Liver (tissue), 8 donors: ENCODE measurements at regions not wholly inside any gene's neighbourhood (a gene's known extent, or its start where the extent isn't known, plus 50 kb on each side); places are given as distances from the start of the nearest gene placed in this dataset.

Experiments used
- DNase-seq: peaks from one replicate; pipeline ENCODE4 v3.0.0-alpha.2; 2017; ENCODE audit warnings: low spot score
- H3K27ac ChIP-seq, 2 donors: one replicate each; pipeline ENCODE4 v1.7.0; 2013; ENCODE audit warnings: inconsistent platforms in 2 of 2, low read length in 2 of 2, control low read depth in 1 of 2, low read depth in 1 of 2, mild to moderate bottlenecking in 1 of 2
- H3K27me3 ChIP-seq, 4 donors: one replicate each; pipeline versions ENCODE4 v1.6.1 to v1.7.0; 2013; ENCODE audit warnings: low read length in 3 of 4, inconsistent platforms in 1 of 4, mild to moderate bottlenecking in 1 of 4, moderate library complexity in 1 of 4; ENCODE audit not compliant: control insufficient read depth in 4 of 4, insufficient read depth in 4 of 4
- H3K36me3 ChIP-seq, 4 donors: one replicate each; pipeline versions ENCODE4 v1.6.1 to v1.7.0; 2013; ENCODE audit warnings: low read length in 3 of 4, mild to moderate bottlenecking in 3 of 4, low read depth in 1 of 4, moderate library complexity in 1 of 4; ENCODE audit not compliant: control insufficient read depth in 4 of 4, insufficient read depth in 3 of 4
- H3K4me1 ChIP-seq, 4 donors: one replicate each; pipeline versions ENCODE4 v1.6.1 to v1.7.0; 2013; ENCODE audit warnings: low read length in 3 of 4, mild to moderate bottlenecking in 3 of 4, moderate library complexity in 1 of 4; ENCODE audit not compliant: control insufficient read depth in 4 of 4, insufficient read depth in 4 of 4
- H3K4me3 ChIP-seq, 3 donors: one replicate each; pipeline versions ENCODE4 v1.6.1 to v1.7.0; 2013; ENCODE audit warnings: low read length in 3 of 3, control low read depth in 1 of 3, low read depth in 1 of 3, mild to moderate bottlenecking in 1 of 3
- H3K9ac ChIP-seq, 2 donors: one replicate each; pipeline ENCODE4 v1.7.0; 2013; ENCODE audit warnings: low read length in 2 of 2, mild to moderate bottlenecking in 2 of 2, moderate library complexity in 2 of 2, control low read depth in 1 of 2, low read depth in 1 of 2
- H3K9me3 ChIP-seq, 4 donors: one replicate each; pipeline versions ENCODE4 v1.6.1 to v1.7.0; 2013; ENCODE audit warnings: low read length in 3 of 4; ENCODE audit not compliant: control insufficient read depth in 4 of 4
- EGR1 ChIP-seq, 2 donors: IDR thresholded peaks; 2 replicates each; pipeline ENCODE4 v1.6.1; 2016 to 2018; ENCODE audit warnings: antibody characterized with exemption in 2 of 2, low read depth in 2 of 2
- FOXA1 ChIP-seq: IDR thresholded peaks from 2 replicates; pipeline ENCODE4 v1.6.1; 2016; ENCODE audit warnings: antibody characterized with exemption
- FOXA2 ChIP-seq: IDR thresholded peaks from 2 replicates; pipeline ENCODE4 v1.6.1; 2016; ENCODE audit warnings: antibody characterized with exemption
- GABPA ChIP-seq, 2 donors: IDR thresholded peaks in 1 of 2; conservative IDR thresholded peaks in 1 of 2; 2 replicates each; pipeline ENCODE4 v1.6.1; 2016; ENCODE audit warnings: antibody characterized with exemption in 2 of 2, mild to moderate bottlenecking in 1 of 2, moderate library complexity in 1 of 2
- HNF4A ChIP-seq, 2 donors: conservative IDR thresholded peaks; 2 replicates each; pipeline ENCODE4 v1.6.1; 2016; ENCODE audit warnings: antibody characterized with exemption in 2 of 2, mild to moderate bottlenecking in 2 of 2
- HNF4G ChIP-seq: IDR thresholded peaks from 2 replicates; pipeline ENCODE4 v1.6.1; 2016; ENCODE audit warnings: antibody characterized with exemption
- JUND ChIP-seq, 2 donors: IDR thresholded peaks; 2 replicates each; pipeline ENCODE4 v1.6.1; 2016; ENCODE audit warnings: antibody characterized with exemption in 2 of 2
- NR2F2 ChIP-seq: IDR thresholded peaks from 2 replicates; pipeline ENCODE4 v1.6.1; 2016; ENCODE audit warnings: antibody characterized with exemption
- RAD21 ChIP-seq, 2 donors: IDR thresholded peaks; 2 replicates each; pipeline ENCODE4 v1.6.1; 2016; ENCODE audit warnings: antibody characterized with exemption in 2 of 2, mild to moderate bottlenecking in 2 of 2
- RXRA ChIP-seq, 2 donors: IDR thresholded peaks; 2 replicates each; pipeline ENCODE4 v1.6.1; 2017 to 2018; ENCODE audit warnings: antibody characterized with exemption in 2 of 2, mild to moderate bottlenecking in 1 of 2
- SP1 ChIP-seq: IDR thresholded peaks from 2 replicates; pipeline ENCODE4 v1.6.1; 2018; ENCODE audit warnings: antibody characterized with exemption, mild to moderate bottlenecking
- TAF1 ChIP-seq: conservative IDR thresholded peaks from 2 replicates; pipeline ENCODE4 v1.6.1; 2016; ENCODE audit warnings: antibody characterized with exemption, mild to moderate bottlenecking
- YY1 ChIP-seq: IDR thresholded peaks from 2 replicates; pipeline ENCODE4 v1.6.1; 2016; ENCODE audit warnings: antibody characterized with exemption, mild to moderate bottlenecking
- ZBTB33 ChIP-seq: IDR thresholded peaks from 2 replicates; pipeline ENCODE4 v1.6.1; 2016; ENCODE audit warnings: antibody characterized with exemption
- WGBS: extraction: QIAGEN DNeasy Blood & Tissue Kit; methylation state at CpG from one replicate; pipeline ENCODE4 v1.1.7; 2013; 5-methylcytosine and 5-hydroxymethylcytosine counted together
- TF ChIP-seq, protein P1 (sequence below): IDR thresholded peaks from 2 replicates; pipeline ENCODE4 v1.6.1; 2016; ENCODE audit warnings: antibody characterized with exemption
- TF ChIP-seq, protein P2 (sequence below): IDR thresholded peaks from 2 replicates; pipeline ENCODE4 v1.6.1; 2016; ENCODE audit warnings: antibody characterized with exemption, mild to moderate bottlenecking
- TF ChIP-seq, protein P3 (sequence below): fragments of 150-350 bp; IDR thresholded peaks from 2 replicates; pipeline ENCODE4 v1.5.1; 2017; ENCODE audit warnings: improper control_type of control experiment, low read depth, low read length; ENCODE audit not compliant: missing input control
- TF ChIP-seq, protein P4 (sequence below): IDR thresholded peaks from 2 replicates; pipeline ENCODE4 v1.6.1; 2016; ENCODE audit warnings: antibody characterized with exemption
- donor health status: healthy.
- donor health status: healthy.
- donor health status: healthy.
- donor health status: healthy.
- donor health status: healthy.

GRCh38 chr20:17866234-17867001, 102.2 kb downstream of the SNX5 start:
- no peak for DNase-seq
- no peaks in the 10 kb centered on the region for H3K9me3 ChIP-seq
- no peaks in the 10 kb centered on the region for H3K36me3 ChIP-seq
- 92% methylated on average over 7 of the region's 7 CpGs for WGBS
- TF ChIP-seq RAD21 (IDR thresholded peaks at IDR 0.05) (no peak), FOXA1 (no peak), NR2F2 (no peak)
- H3K4me3 ChIP-seq: no peak overlapping the region
- no peak overlapping the region for H3K9ac ChIP-seq
- no peak overlapping the region for H3K27ac ChIP-seq
- peaks cover 10 to 33% (median 26%) of the 10 kb centered on the region in 4 donors for H3K4me1 ChIP-seq
- H3K27me3 ChIP-seq: no peaks in the 10 kb centered on the region

- TF ChIP-seq TAF1 (no peak), RAD21 (IDR thresholded peaks at IDR 0.05) (peak; percentile 66 to 81), EGR1 (IDR thresholded peaks at IDR 0.05; ENCODE audit: low read depth in 2 of 2) (peak; percentile 90 to 95), FOXA1 (peak; percentile 21), ZBTB33 (peak; percentile 83), SP1 (peak; percentile 98), HNF4A (conservative IDR thresholded peaks at IDR 0.05) (peak; percentile 99 to 100), FOXA2 (no peak), YY1 (peak; percentile 75), NR2F2 (peak; percentile 98), GABPA (IDR thresholded peaks at IDR 0.05 in 1 of 2, conservative IDR thresholded peaks at IDR 0.05 in 1 of 2) (no peak), RXRA (IDR thresholded peaks at IDR 0.05) (peak; percentile 97 to 98), HNF4G (peak; percentile 100), JUND (IDR thresholded peaks at IDR 0.05) (peak; percentile 86 to 96)
- TF ChIP-seq, protein P1, sequence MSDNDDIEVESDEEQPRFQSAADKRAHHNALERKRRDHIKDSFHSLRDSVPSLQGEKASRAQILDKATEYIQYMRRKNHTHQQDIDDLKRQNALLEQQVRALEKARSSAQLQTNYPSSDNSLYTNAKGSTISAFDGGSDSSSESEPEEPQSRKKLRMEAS: peak; percentile 99
- TF ChIP-seq, protein P2, sequence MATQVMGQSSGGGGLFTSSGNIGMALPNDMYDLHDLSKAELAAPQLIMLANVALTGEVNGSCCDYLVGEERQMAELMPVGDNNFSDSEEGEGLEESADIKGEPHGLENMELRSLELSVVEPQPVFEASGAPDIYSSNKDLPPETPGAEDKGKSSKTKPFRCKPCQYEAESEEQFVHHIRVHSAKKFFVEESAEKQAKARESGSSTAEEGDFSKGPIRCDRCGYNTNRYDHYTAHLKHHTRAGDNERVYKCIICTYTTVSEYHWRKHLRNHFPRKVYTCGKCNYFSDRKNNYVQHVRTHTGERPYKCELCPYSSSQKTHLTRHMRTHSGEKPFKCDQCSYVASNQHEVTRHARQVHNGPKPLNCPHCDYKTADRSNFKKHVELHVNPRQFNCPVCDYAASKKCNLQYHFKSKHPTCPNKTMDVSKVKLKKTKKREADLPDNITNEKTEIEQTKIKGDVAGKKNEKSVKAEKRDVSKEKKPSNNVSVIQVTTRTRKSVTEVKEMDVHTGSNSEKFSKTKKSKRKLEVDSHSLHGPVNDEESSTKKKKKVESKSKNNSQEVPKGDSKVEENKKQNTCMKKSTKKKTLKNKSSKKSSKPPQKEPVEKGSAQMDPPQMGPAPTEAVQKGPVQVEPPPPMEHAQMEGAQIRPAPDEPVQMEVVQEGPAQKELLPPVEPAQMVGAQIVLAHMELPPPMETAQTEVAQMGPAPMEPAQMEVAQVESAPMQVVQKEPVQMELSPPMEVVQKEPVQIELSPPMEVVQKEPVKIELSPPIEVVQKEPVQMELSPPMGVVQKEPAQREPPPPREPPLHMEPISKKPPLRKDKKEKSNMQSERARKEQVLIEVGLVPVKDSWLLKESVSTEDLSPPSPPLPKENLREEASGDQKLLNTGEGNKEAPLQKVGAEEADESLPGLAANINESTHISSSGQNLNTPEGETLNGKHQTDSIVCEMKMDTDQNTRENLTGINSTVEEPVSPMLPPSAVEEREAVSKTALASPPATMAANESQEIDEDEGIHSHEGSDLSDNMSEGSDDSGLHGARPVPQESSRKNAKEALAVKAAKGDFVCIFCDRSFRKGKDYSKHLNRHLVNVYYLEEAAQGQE: peak; percentile 54
- TF ChIP-seq, protein P3, sequence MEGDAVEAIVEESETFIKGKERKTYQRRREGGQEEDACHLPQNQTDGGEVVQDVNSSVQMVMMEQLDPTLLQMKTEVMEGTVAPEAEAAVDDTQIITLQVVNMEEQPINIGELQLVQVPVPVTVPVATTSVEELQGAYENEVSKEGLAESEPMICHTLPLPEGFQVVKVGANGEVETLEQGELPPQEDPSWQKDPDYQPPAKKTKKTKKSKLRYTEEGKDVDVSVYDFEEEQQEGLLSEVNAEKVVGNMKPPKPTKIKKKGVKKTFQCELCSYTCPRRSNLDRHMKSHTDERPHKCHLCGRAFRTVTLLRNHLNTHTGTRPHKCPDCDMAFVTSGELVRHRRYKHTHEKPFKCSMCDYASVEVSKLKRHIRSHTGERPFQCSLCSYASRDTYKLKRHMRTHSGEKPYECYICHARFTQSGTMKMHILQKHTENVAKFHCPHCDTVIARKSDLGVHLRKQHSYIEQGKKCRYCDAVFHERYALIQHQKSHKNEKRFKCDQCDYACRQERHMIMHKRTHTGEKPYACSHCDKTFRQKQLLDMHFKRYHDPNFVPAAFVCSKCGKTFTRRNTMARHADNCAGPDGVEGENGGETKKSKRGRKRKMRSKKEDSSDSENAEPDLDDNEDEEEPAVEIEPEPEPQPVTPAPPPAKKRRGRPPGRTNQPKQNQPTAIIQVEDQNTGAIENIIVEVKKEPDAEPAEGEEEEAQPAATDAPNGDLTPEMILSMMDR: no peak
- TF ChIP-seq, protein P4, sequence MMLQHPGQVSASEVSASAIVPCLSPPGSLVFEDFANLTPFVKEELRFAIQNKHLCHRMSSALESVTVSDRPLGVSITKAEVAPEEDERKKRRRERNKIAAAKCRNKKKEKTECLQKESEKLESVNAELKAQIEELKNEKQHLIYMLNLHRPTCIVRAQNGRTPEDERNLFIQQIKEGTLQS: peak; percentile 88
- DNase-seq: peak; percentile 69
- peaks cover 24 to 57% (median 46%) of the 10 kb centered on the region in 4 donors for H3K4me1 ChIP-seq
- peak overlapping the region; percentile 13 to 57 for H3K27ac ChIP-seq
- H3K9ac ChIP-seq: no peak overlapping the region
- peak overlapping the region in 1 of 3 donors; percentile 0 for H3K4me3 ChIP-seq
- H3K36me3 ChIP-seq: no peaks in the 10 kb centered on the region
- no peaks in the 10 kb centered on the region for H3K27me3 ChIP-seq
- H3K9me3 ChIP-seq: no peaks in the 10 kb centered on the region
- WGBS: 34% methylated on average over 11 of the region's 11 CpGs
Observed at GRCh38 chr20:17863577-17864292, 104.9 kb downstream of the SNX5 start.
